ENCODE measurements at regions not wholly inside any gene's neighbourhood (a gene's known extent, or its start where the extent isn't known, plus 50 kb on each side); places are given as distances from the start of the nearest gene placed in this dataset.

- Histone ChIP-seq H4K91ac (replicated peaks; ENCODE audit: insufficient read length, low read length) (no peak overlapping the region), H3K9me3 (ENCODE audit: insufficient read depth in 2 of 2, low read depth in 1 of 2, low read length in 1 of 2) (no peaks in the 10 kb centered on the region), H2BK120ac (replicated peaks; ENCODE audit: low read depth, low read length) (no peak overlapping the region), H3K56ac (replicated peaks; ENCODE audit: insufficient read length, low read depth, low read length) (no peak overlapping the region), H4K8ac (ENCODE audit: extremely low read depth, insufficient read depth, low read length) (no peak overlapping the region), H3K4me3 (ENCODE audit: extremely low read depth in 1 of 4, insufficient read depth in 2 of 4, low read depth in 3 of 4, low read length in 4 of 4) (no peak overlapping the region), H2BK15ac (ENCODE audit: low read length) (no peak overlapping the region), H3K79me2 (ENCODE audit: control insufficient read depth in 1 of 2, insufficient read depth in 2 of 2, low read length in 2 of 2) (no peaks in the 10 kb centered on the region), H3K4me2 (ENCODE audit: insufficient read depth in 1 of 2, low read depth in 2 of 2, low read length in 2 of 2) (no peak overlapping the region), H2AFZ (ENCODE audit: low read length) (no peak overlapping the region), H3K23ac (ENCODE audit: insufficient read length) (no peak overlapping the region), H3K4ac (replicated peaks; ENCODE audit: insufficient read length, low read depth, low read length) (no peak overlapping the region), H2BK5ac (ENCODE audit: low read depth, low read length) (no peak overlapping the region), H3K27me3 (replicated peaks in 1 of 4; ENCODE audit: control insufficient read depth in 3 of 4, extremely low read depth in 1 of 4, insufficient read depth in 3 of 4, low read length in 3 of 4) (no peaks in the 10 kb centered on the region), H2BK20ac (ENCODE audit: low read length) (no peak overlapping the region), H2BK12ac (ENCODE audit: low read depth, low read length) (no peak overlapping the region), H3K4me1 (replicated peaks in 1 of 4; ENCODE audit: control insufficient read depth in 3 of 4, insufficient read depth in 4 of 4, low read length in 3 of 4) (no peaks in the 10 kb centered on the region; a peak in 1 of 7 replicates), H3K79me1 (ENCODE audit: low read depth, low read length) (no peaks in the 10 kb centered on the region), H3K23me2 (ENCODE audit: low read depth, low read length) (no peaks in the 10 kb centered on the region), H3K36me3 (ENCODE audit: control insufficient read depth in 2 of 4, insufficient read depth in 4 of 4, low read length in 3 of 4) (peaks cover 0 to 27% (median 5%) of the 10 kb centered on the region in 4 experiments; a peak in 2 of 8 replicates), H4K5ac (ENCODE audit: insufficient read length, low read depth, low read length) (no peak overlapping the region), H3K9ac (replicated peaks in 1 of 4; ENCODE audit: extremely low read depth in 1 of 4, low read depth in 3 of 4, low read length in 3 of 4) (no peak overlapping the region), H4K20me1 (replicated peaks in 1 of 2; ENCODE audit: control insufficient read depth in 1 of 2, insufficient read depth in 2 of 2, low read length in 2 of 2) (no peaks in the 10 kb centered on the region), H2AK5ac (ENCODE audit: low read depth, low read length) (no peak overlapping the region), H3K14ac (ENCODE audit: insufficient read length) (no peak overlapping the region), H3K27ac (ENCODE audit: low read depth, low read length) (no peak overlapping the region), H3K18ac (ENCODE audit: extremely low read depth, low read length) (no peak overlapping the region)
- ChIA-PET CTCF (ENCODE audit: partially characterized antibody) (interaction anchor here (0.7 kb wide), 1 partner anchor 12 kb away, joined by 3 read pairs; no protein-coding TSS in a partner anchor), POLR2A (ENCODE audit: partially characterized antibody) (interaction anchor here (0.6 kb wide), 1 partner anchor 19 kb away, joined by 3 read pairs; no protein-coding TSS in a partner anchor)
- no peak for FAIRE-seq
- no peak for DNase-seq (ENCODE audit: low read depth in 1 of 2, low spot score in 2 of 2)
- TF ChIP-seq RFX5 (IDR thresholded peaks at IDR 0.05; ENCODE audit: borderline replicate concordance, low read depth, low read length) = no peak
- no peak for TF ChIP-seq E2F6 (IDR thresholded peaks at IDR 0.05)
- TF ChIP-seq RNF2 (IDR thresholded peaks at IDR 0.05; ENCODE audit: borderline replicate concordance, low read depth, low read length, missing control alignments, poor library complexity, severe bottlenecking) = no peak
- TF ChIP-seq TEAD4 (IDR thresholded peaks at IDR 0.05; ENCODE audit: low read depth, low read length) = no peak
- no peak for TF ChIP-seq CTBP2 (IDR thresholded peaks at IDR 0.05; ENCODE audit: borderline replicate concordance, insufficient read depth, insufficient read length, low read length)
- no peak for TF ChIP-seq JUN (IDR thresholded peaks at IDR 0.05; ENCODE audit: low read depth, low read length)
- TF ChIP-seq KDM1A (IDR thresholded peaks at IDR 0.05; ENCODE audit: borderline replicate concordance, low read length) = no peak
- TF ChIP-seq BCL11A (IDR thresholded peaks at IDR 0.05; ENCODE audit: low read depth in 2 of 2, low read length in 2 of 2) = no peak
- TF ChIP-seq CHD1 (IDR thresholded peaks at IDR 0.05; ENCODE audit: low read depth, low read length) = no peak
- no peak for TF ChIP-seq MAFK (IDR thresholded peaks at IDR 0.05; ENCODE audit: low read depth, low read length)
- no peak for TF ChIP-seq EGR1 (IDR thresholded peaks at IDR 0.05; ENCODE audit: borderline replicate concordance, low read depth, low read length)
- 82% methylated on average over 3 of the region's 3 CpGs; no CpG with 5 or more reads in 1 of the 2 experiments for WGBS, 2 experiments (ENCODE audit: extremely low coverage in 1 of 2, insufficient coverage in 1 of 2, insufficient read length in 1 of 2, insufficient replicate concordance in 2 of 2, low coverage in 1 of 2, low lambda C conversion rate in 2 of 2, missing lambda C conversion rate in 1 of 2)
Measured at GRCh38 chr12:100061814-100062213, 77.1 kb upstream of the ANKS1B start.
